ENCODE measurements at regions not wholly inside any gene's neighbourhood (a gene's known extent, or its start where the extent isn't known, plus 50 kb on each side); places are given as distances from the start of the nearest gene placed in this dataset.
"Not testable (repeated sequence)": the region's sequence is repeated elsewhere in the genome, so short reads cannot be mapped to it uniquely, and the experiment has no call there.

- CTCF ChIA-PET (ENCODE audit: partially characterized antibody); POLR2A ChIA-PET (ENCODE audit: partially characterized antibody); intact Hi-C loops (cut with micrococcal nuclease): not testable (repeated sequence)
These were observed 71.0 kb upstream of the SH3GLB1 start for GRCh38 chr1:86633306-86633838.

GRCh38 chr1:86633921-86634320 is 70.5 kb upstream of the SH3GLB1 start:
- no peaks in the 10 kb centered on the region for H3K9me3 ChIP-seq (ENCODE audit: control insufficient read depth in 1 of 2, low read length in 2 of 2)
- H3K27me3 Mint-ChIP-seq: no peaks in the 10 kb centered on the region
- H3K4me3 ChIP-seq (ENCODE audit: low read length in 2 of 2): no peak overlapping the region
- DNase-seq: no peak
- no peaks in the 10 kb centered on the region for H3K4me1 Mint-ChIP-seq
- intact Hi-C loops (cut with micrococcal nuclease): no loop called here
- POLR2A ChIA-PET (ENCODE audit: partially characterized antibody): no interaction called here
- peaks cover 0 to 42% (median 25%) of the 10 kb centered on the region in 8 donors for H3K9me3 Mint-ChIP-seq
- H3K27ac Mint-ChIP-seq: no peak overlapping the region
- H3K4me1 ChIP-seq (ENCODE audit: insufficient read depth, low read length): no peaks in the 10 kb centered on the region
- H3K36me3 Mint-ChIP-seq: no peaks in the 10 kb centered on the region
- no peaks in the 10 kb centered on the region for H3K36me3 ChIP-seq (ENCODE audit: insufficient read depth, low read length)
- CTCF ChIA-PET (ENCODE audit: partially characterized antibody): no interaction called here
- no peak overlapping the region for H3K4me3 Mint-ChIP-seq
- no peak overlapping the region for H3K27ac ChIP-seq (ENCODE audit: low read depth, low read length)
- no peaks in the 10 kb centered on the region for H3K27me3 ChIP-seq (ENCODE audit: insufficient read depth, low read length)

More at GRCh38 chr1:86633306-86633838, 71.0 kb upstream of the SH3GLB1 start:
- peaks cover 0 to 47% (median 26%) of the 10 kb centered on the region in 8 donors for H3K9me3 Mint-ChIP-seq
- not testable (repeated sequence) for DNase-seq; H3K9me3 ChIP-seq (ENCODE audit: control insufficient read depth in 1 of 2, low read length in 2 of 2); H3K27ac ChIP-seq (ENCODE audit: low read depth, low read length); H3K27me3 Mint-ChIP-seq; H3K4me1 Mint-ChIP-seq; H3K36me3 Mint-ChIP-seq; H3K4me1 ChIP-seq (ENCODE audit: insufficient read depth, low read length); H3K36me3 ChIP-seq (ENCODE audit: insufficient read depth, low read length); H3K4me3 ChIP-seq (ENCODE audit: low read length in 2 of 2); H3K27ac Mint-ChIP-seq; H3K4me3 Mint-ChIP-seq; H3K27me3 ChIP-seq (ENCODE audit: insufficient read depth, low read length)

- H3K4me3 ChIP-seq (ENCODE audit: low read length in 2 of 2): no peak overlapping the region
- CTCF ChIA-PET (ENCODE audit: partially characterized antibody): no interaction called here
- no peaks in the 10 kb centered on the region for H3K4me1 ChIP-seq (ENCODE audit: insufficient read depth, low read length)
- intact Hi-C loops (cut with micrococcal nuclease): no loop called here
- H3K27me3 ChIP-seq (ENCODE audit: insufficient read depth, low read length): no peaks in the 10 kb centered on the region
- H3K27ac ChIP-seq (ENCODE audit: low read depth, low read length): no peak overlapping the region
- Mint-ChIP-seq H3K4me3 (no peak overlapping the region), H3K27me3 (no peaks in the 10 kb centered on the region), H3K27ac (no peak overlapping the region), H3K36me3 (no peaks in the 10 kb centered on the region), H3K4me1 (no peaks in the 10 kb centered on the region), H3K9me3 (peaks cover 2 to 21% (median 10%) of the 10 kb centered on the region in 8 donors)
- POLR2A ChIA-PET (ENCODE audit: partially characterized antibody): no interaction called here
- no peak for DNase-seq
- no peaks in the 10 kb centered on the region for H3K36me3 ChIP-seq (ENCODE audit: insufficient read depth, low read length)
- no peaks in the 10 kb centered on the region for H3K9me3 ChIP-seq (ENCODE audit: control insufficient read depth in 1 of 2, low read length in 2 of 2)
These were observed 67.5 kb upstream of the SH3GLB1 start for GRCh38 chr1:86636898-86637297.

DNA sequence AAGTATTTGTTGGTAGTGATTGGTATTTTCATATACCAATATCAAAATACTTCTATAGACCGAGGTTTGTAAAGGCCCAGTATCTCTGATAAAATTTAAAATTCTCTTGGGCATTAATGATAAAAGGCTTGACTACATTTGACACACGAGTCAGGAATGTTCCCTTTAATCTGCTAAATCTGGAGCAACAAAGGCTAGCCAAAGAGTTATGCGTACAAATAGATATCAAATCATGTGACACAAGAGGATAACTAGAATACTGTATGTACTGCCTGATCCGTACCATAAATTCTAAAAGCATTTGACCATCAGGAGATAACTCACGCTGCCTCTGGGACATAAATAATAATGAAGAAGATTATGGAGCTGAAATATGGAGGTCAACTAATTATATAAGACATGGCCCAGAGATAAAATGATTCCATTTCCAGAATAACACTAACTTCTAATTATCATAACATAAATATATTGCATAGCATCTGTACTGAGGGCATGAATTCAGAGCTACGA is 64.2 kb upstream of the SH3GLB1 start:
- no peaks in the 10 kb centered on the region for H3K4me1 Mint-ChIP-seq
- Histone ChIP-seq H3K36me3 (ENCODE audit: insufficient read depth, low read length) (no peaks in the 10 kb centered on the region), H3K9me3 (ENCODE audit: control insufficient read depth in 1 of 2, low read length in 2 of 2) (no peaks in the 10 kb centered on the region), H3K27ac (ENCODE audit: low read depth, low read length) (no peak overlapping the region), H3K27me3 (ENCODE audit: insufficient read depth, low read length) (no peaks in the 10 kb centered on the region), H3K4me3 (ENCODE audit: low read length in 2 of 2) (no peak overlapping the region), H3K4me1 (ENCODE audit: insufficient read depth, low read length) (no peaks in the 10 kb centered on the region)
- no peak for DNase-seq
- peaks cover 0 to 2% (median 0%) of the 10 kb centered on the region in 8 donors for H3K9me3 Mint-ChIP-seq
- ChIA-PET POLR2A (ENCODE audit: partially characterized antibody) (no interaction called here), CTCF (ENCODE audit: partially characterized antibody) (no interaction called here)
- no peaks in the 10 kb centered on the region for H3K36me3 Mint-ChIP-seq
- no peak overlapping the region for H3K27ac Mint-ChIP-seq
- no peaks in the 10 kb centered on the region for H3K27me3 Mint-ChIP-seq
- H3K4me3 Mint-ChIP-seq: no peak overlapping the region
- intact Hi-C loops (cut with micrococcal nuclease): no loop called here

- H3K4me3 Mint-ChIP-seq: no peak overlapping the region
These were observed 63.1 kb upstream of the SH3GLB1 start for GRCh38 chr1:86641318-86641717.

DNA sequence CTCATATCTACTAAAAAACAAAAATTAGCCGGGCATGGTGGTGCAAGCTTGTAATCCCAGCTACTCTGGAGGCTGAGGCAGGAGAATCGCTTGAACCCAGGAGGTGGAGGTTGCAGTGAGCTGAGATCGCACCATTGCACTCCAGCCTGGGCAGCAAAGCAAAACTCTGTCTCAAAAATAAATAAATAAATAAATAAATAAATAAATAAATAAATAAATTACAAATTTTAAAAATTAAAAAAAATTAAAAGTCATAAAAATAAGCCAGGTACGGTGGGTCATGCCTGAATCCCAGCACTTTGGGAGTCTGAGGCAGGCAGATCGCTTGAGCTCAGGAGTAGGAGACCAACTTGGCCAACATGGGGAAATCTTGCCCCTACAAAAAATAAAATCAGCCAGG is 59.7 kb upstream of the SH3GLB1 start:
- H3K27me3 ChIP-seq (ENCODE audit: insufficient read depth, low read length); H3K4me3 ChIP-seq (ENCODE audit: low read length in 2 of 2); H3K27me3 Mint-ChIP-seq; H3K9me3 Mint-ChIP-seq; CTCF ChIA-PET (ENCODE audit: partially characterized antibody); H3K27ac Mint-ChIP-seq; H3K4me3 Mint-ChIP-seq; POLR2A ChIA-PET (ENCODE audit: partially characterized antibody); H3K9me3 ChIP-seq (ENCODE audit: control insufficient read depth in 1 of 2, low read length in 2 of 2); H3K27ac ChIP-seq (ENCODE audit: low read depth, low read length); H3K36me3 Mint-ChIP-seq; H3K4me1 Mint-ChIP-seq; intact Hi-C loops (cut with micrococcal nuclease); H3K4me1 ChIP-seq (ENCODE audit: insufficient read depth, low read length); H3K36me3 ChIP-seq (ENCODE audit: insufficient read depth, low read length); DNase-seq: not testable (repeated sequence)

More at GRCh38 chr1:86641318-86641717, 63.1 kb upstream of the SH3GLB1 start:
- H3K4me3 ChIP-seq (ENCODE audit: low read length in 2 of 2): no peak overlapping the region
- H3K27ac ChIP-seq (ENCODE audit: low read depth, low read length): no peak overlapping the region
- no peaks in the 10 kb centered on the region for H3K4me1 ChIP-seq (ENCODE audit: insufficient read depth, low read length)
- Mint-ChIP-seq H3K27me3 (no peaks in the 10 kb centered on the region), H3K27ac (no peak overlapping the region), H3K9me3 (peaks cover 0 to 2% (median 0%) of the 10 kb centered on the region in 8 donors), H3K36me3 (no peaks in the 10 kb centered on the region), H3K4me1 (no peaks in the 10 kb centered on the region)
- POLR2A ChIA-PET (ENCODE audit: partially characterized antibody): no interaction called here
- H3K9me3 ChIP-seq (ENCODE audit: control insufficient read depth in 1 of 2, low read length in 2 of 2): no peaks in the 10 kb centered on the region
- H3K27me3 ChIP-seq (ENCODE audit: insufficient read depth, low read length): no peaks in the 10 kb centered on the region
- DNase-seq: no peak
- CTCF ChIA-PET (ENCODE audit: partially characterized antibody): no interaction called here
- H3K36me3 ChIP-seq (ENCODE audit: insufficient read depth, low read length): no peaks in the 10 kb centered on the region
- intact Hi-C loops (cut with micrococcal nuclease): no loop called here

- POLR2A ChIA-PET (ENCODE audit: partially characterized antibody): no interaction called here
- Histone ChIP-seq H3K27me3 (ENCODE audit: insufficient read depth, low read length) (no peaks in the 10 kb centered on the region), H3K4me1 (ENCODE audit: insufficient read depth, low read length) (no peaks in the 10 kb centered on the region)
These were observed 58.5 kb upstream of the SH3GLB1 start for GRCh38 chr1:86645851-86646250.

GRCh38 chr1:86646256-86646655 is 58.1 kb upstream of the SH3GLB1 start:
- Mint-ChIP-seq H3K27ac (no peak overlapping the region), H3K27me3 (no peaks in the 10 kb centered on the region), H3K9me3 (peaks cover 0 to under 1% (median 0%) of the 10 kb centered on the region in 8 donors), H3K4me3 (no peak overlapping the region), H3K4me1 (no peaks in the 10 kb centered on the region), H3K36me3 (no peaks in the 10 kb centered on the region)
- Histone ChIP-seq H3K27me3 (ENCODE audit: insufficient read depth, low read length) (no peaks in the 10 kb centered on the region), H3K27ac (ENCODE audit: low read depth, low read length) (no peak overlapping the region), H3K4me1 (ENCODE audit: insufficient read depth, low read length) (no peaks in the 10 kb centered on the region), H3K4me3 (ENCODE audit: low read length in 2 of 2) (no peak overlapping the region), H3K36me3 (ENCODE audit: insufficient read depth, low read length) (no peaks in the 10 kb centered on the region), H3K9me3 (ENCODE audit: control insufficient read depth in 1 of 2, low read length in 2 of 2) (no peaks in the 10 kb centered on the region)
- ChIA-PET POLR2A (ENCODE audit: partially characterized antibody) (no interaction called here), CTCF (ENCODE audit: partially characterized antibody) (no interaction called here)
- intact Hi-C loops (cut with micrococcal nuclease): no loop called here
- DNase-seq: no peak

More at GRCh38 chr1:86645851-86646250, 58.5 kb upstream of the SH3GLB1 start:
- Mint-ChIP-seq H3K4me3 (no peak overlapping the region), H3K36me3 (no peaks in the 10 kb centered on the region), H3K4me1 (no peaks in the 10 kb centered on the region), H3K27me3 (no peaks in the 10 kb centered on the region), H3K27ac (no peak overlapping the region), H3K9me3 (peaks cover 0 to 2% (median 0%) of the 10 kb centered on the region in 8 donors)
- no peak for DNase-seq
- Histone ChIP-seq H3K36me3 (ENCODE audit: insufficient read depth, low read length) (no peaks in the 10 kb centered on the region), H3K9me3 (ENCODE audit: control insufficient read depth in 1 of 2, low read length in 2 of 2) (no peaks in the 10 kb centered on the region), H3K4me3 (ENCODE audit: low read length in 2 of 2) (no peak overlapping the region), H3K27ac (ENCODE audit: low read depth, low read length) (no peak overlapping the region)
- CTCF ChIA-PET (ENCODE audit: partially characterized antibody): no interaction called here
- intact Hi-C loops (cut with micrococcal nuclease): no loop called here
